Jurkat, Clone E6-1 (cell line): ENCODE measurements at regions not wholly inside any gene's neighbourhood (a gene's known extent, or its start where the extent isn't known, plus 50 kb on each side); places are given as distances from the start of the nearest gene placed in this dataset.

ENCODE experiments used
- DNase-seq: peaks from one replicate; pipeline ENCODE4 v3.0.0-alpha.2; 2011; ENCODE audit warnings: low read depth, low spot score
- H3K4me3 ChIP-seq: 2 replicates; pipeline ENCODE4 v1.5.1; 2011; ENCODE audit warnings: mild to moderate bottlenecking, low read length, control low read depth, moderate library complexity

DNA sequence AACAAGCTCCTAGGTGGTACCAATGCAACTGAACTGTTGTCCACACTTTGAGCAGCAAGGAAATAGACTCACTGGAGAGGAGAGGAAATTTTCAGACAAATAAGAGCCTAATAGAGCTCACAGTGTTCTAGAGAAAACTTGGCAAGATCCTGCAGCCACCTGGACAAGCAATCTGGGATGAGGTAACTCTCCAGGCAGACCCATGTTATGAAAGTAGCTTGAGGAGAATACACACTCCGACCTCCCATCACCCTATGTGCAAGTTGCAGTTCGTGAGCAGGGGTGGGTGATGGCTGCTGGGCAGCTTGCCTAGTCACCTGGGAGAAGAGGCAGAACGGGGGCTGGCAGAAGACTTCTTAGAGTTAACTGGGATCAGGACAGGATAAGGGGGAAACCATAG, 102.2 kb downstream of the KLF4 start:
- no peak overlapping the region for H3K4me3 ChIP-seq
- no peak for DNase-seq

DNA sequence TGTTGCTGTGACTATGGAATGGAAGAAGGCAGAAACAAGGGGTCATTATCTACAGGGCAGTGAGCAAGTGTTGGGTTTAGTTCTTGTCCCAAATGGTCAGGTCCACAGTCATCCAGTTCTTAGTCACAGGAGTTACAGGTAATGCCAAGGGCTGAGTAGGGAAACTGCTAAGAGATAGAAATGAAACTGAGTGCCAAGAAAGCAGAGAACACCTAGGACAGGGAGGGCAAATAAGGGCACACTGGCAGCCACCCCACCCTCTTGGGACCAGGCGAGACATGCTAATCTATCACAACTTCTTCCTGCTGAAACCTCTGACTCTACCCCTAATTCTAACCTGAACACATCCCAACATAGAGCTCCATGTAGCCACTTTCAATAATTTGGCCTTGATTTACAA, 103.2 kb downstream of the KLF4 start:
- no peak overlapping the region for H3K4me3 ChIP-seq
- no peak for DNase-seq
